ENCODE measurements at regions not wholly inside any gene's neighbourhood (a gene's known extent, or its start where the extent isn't known, plus 50 kb on each side); places are given as distances from the start of the nearest gene placed in this dataset.
"Not testable (repeated sequence)": the region's sequence is repeated elsewhere in the genome, so short reads cannot be mapped to it uniquely, and the experiment has no call there.

GRCh38 chr6:74953708-74954107, 252.1 kb downstream of the COL12A1 start:
- no peak for DNase-seq (ENCODE audit: low read depth in 2 of 2)

GRCh38 chr6:74946961-74947360, 258.9 kb downstream of the COL12A1 start:
- DNase-seq (ENCODE audit: low read depth in 2 of 2) = no peak

GRCh38 chr6:74942130-74942529, 263.7 kb downstream of the COL12A1 start:
- DNase-seq (ENCODE audit: low read depth in 2 of 2) = no peak

- no peak for DNase-seq (ENCODE audit: low read depth in 2 of 2)
Observed at GRCh38 chr6:74941424-74941823, 264.4 kb downstream of the COL12A1 start.

- peak in 1 of 2 experiments; percentile 58 for DNase-seq (ENCODE audit: low read depth in 2 of 2)
Observed at GRCh38 chr6:74939721-74940620, 265.9 kb downstream of the COL12A1 start.

- no peak for DNase-seq (ENCODE audit: low read depth in 2 of 2)
Observed at GRCh38 chr6:74939151-74939708, 266.6 kb downstream of the COL12A1 start.

GRCh38 chr6:74937936-74938335, 267.9 kb downstream of the COL12A1 start:
- DNase-seq (ENCODE audit: low read depth in 2 of 2) = no peak

- DNase-seq (ENCODE audit: low read depth in 2 of 2) = no peak
Observed at GRCh38 chr6:74936886-74937285, 269.0 kb downstream of the COL12A1 start.

GRCh38 chr6:74932232-74932888, 273.5 kb downstream of the COL12A1 start:
- no peak for DNase-seq (ENCODE audit: low read depth in 2 of 2)

- DNase-seq (ENCODE audit: low read depth in 2 of 2) = peak; percentile 95 to 97
Observed at GRCh38 chr6:74931558-74931957, 274.3 kb downstream of the COL12A1 start.

- DNase-seq (ENCODE audit: low read depth in 2 of 2) = no peak
Observed at GRCh38 chr6:74928203-74928602, 277.6 kb downstream of the COL12A1 start.

GRCh38 chr6:74927299-74927698, 278.6 kb downstream of the COL12A1 start:
- no peak for DNase-seq (ENCODE audit: low read depth in 2 of 2)

- no peak for DNase-seq (ENCODE audit: low read depth in 2 of 2)
Observed at GRCh38 chr6:74925683-74926082, 280.2 kb downstream of the COL12A1 start.

- no peak for DNase-seq (ENCODE audit: low read depth in 2 of 2)
Observed at GRCh38 chr6:74914888-74915287, 291.0 kb downstream of the COL12A1 start.

GRCh38 chr6:74912234-74912633, 293.6 kb downstream of the COL12A1 start:
- no peak for DNase-seq (ENCODE audit: low read depth in 2 of 2)

GRCh38 chr6:74902846-74903245, 303.0 kb downstream of the COL12A1 start:
- no peak for DNase-seq (ENCODE audit: low read depth in 2 of 2)

- DNase-seq (ENCODE audit: low read depth in 2 of 2) = no peak
Observed at GRCh38 chr6:74902089-74902488, 303.8 kb downstream of the COL12A1 start.

GRCh38 chr6:74901576-74901975, 304.3 kb downstream of the COL12A1 start:
- no peak for DNase-seq (ENCODE audit: low read depth in 2 of 2)

- no peak for DNase-seq (ENCODE audit: low read depth in 2 of 2)
Observed at GRCh38 chr6:74899416-74899815, 306.4 kb downstream of the COL12A1 start.

GRCh38 chr6:74892091-74892490, 313.8 kb downstream of the COL12A1 start:
- DNase-seq (ENCODE audit: low read depth in 2 of 2) = no peak

GRCh38 chr6:74891349-74891831, 314.5 kb downstream of the COL12A1 start:
- DNase-seq (ENCODE audit: low read depth in 2 of 2) = no peak

- DNase-seq (ENCODE audit: low read depth in 2 of 2) = no peak
Observed at GRCh38 chr6:74889635-74890034, 316.2 kb downstream of the COL12A1 start.

GRCh38 chr6:74888741-74889140, 317.1 kb downstream of the COL12A1 start:
- DNase-seq (ENCODE audit: low read depth in 2 of 2) = not testable (repeated sequence)

All from fibroblast of skin of left biceps (primary cell).